MCF 10A (cell line): ENCODE measurements at regions not wholly inside any gene's neighbourhood (a gene's known extent, or its start where the extent isn't known, plus 50 kb on each side); places are given as distances from the start of the nearest gene placed in this dataset.
"Not testable (repeated sequence)": the region's sequence is repeated elsewhere in the genome, so short reads cannot be mapped to it uniquely, and the experiment has no call there.

Experiments
- BruUV-seq: library from RNA; stranded (reverse); fragments of 400-500 nt; replicated peaks from 2 replicates; lab custom pipeline; 2021; lab: Mats Ljungman, UMichigan
- CTCF ChIA-PET: fragments of 300-600 bp; sonication (Branson Sonifier 250); formaldehyde crosslinking; extraction: SDS; loops from one replicate; lab custom pipeline; 2021; ENCODE audit warnings: antibody characterized with exemption, inconsistent platforms; lab: Yijun Ruan, JAX
- POLR2A ChIA-PET: fragments of 300-600, 350-650 bp; sonication (Branson Sonifier 250); formaldehyde crosslinking; extraction: SDS; loops from one replicate; lab custom pipeline; 2020; ENCODE audit warnings: antibody characterized with exemption, inconsistent platforms; lab: Yijun Ruan, JAX
- DNase-seq: peaks from one replicate; pipeline ENCODE4 v3.0.0-alpha.2; 2018; ENCODE audit not compliant: unreplicated experiment
- H3K27ac Mint-ChIP-seq: one replicate; pipeline ENCODE4 v1.8.0; 2022; ENCODE audit warnings: mild to moderate bottlenecking, low read depth, mixed read lengths; ENCODE audit not compliant: unreplicated experiment
- H3K27me3 Mint-ChIP-seq: one replicate; pipeline ENCODE4 v1.8.0; 2022; ENCODE audit warnings: mixed read lengths; ENCODE audit not compliant: insufficient read depth, unreplicated experiment
- H3K36me3 Mint-ChIP-seq: one replicate; pipeline ENCODE4 v1.8.0; 2022; ENCODE audit warnings: mild to moderate bottlenecking, moderate library complexity, mixed read lengths; ENCODE audit not compliant: insufficient read depth, unreplicated experiment
- H3K4me1 Mint-ChIP-seq: one replicate; pipeline ENCODE4 v1.8.0; 2022; ENCODE audit warnings: mixed read lengths; ENCODE audit not compliant: insufficient read depth, unreplicated experiment
- H3K4me3 Mint-ChIP-seq: one replicate; pipeline ENCODE4 v1.8.0; 2022; ENCODE audit warnings: mild to moderate bottlenecking, moderate library complexity, mixed read lengths; ENCODE audit not compliant: unreplicated experiment
- H3K9me3 Mint-ChIP-seq: one replicate; pipeline ENCODE4 v1.8.0; 2022; ENCODE audit warnings: mixed read lengths; ENCODE audit not compliant: unreplicated experiment
- CTCF ChIP-seq: fragments of 200-600 bp; IDR thresholded peaks from one replicate; pipeline ENCODE4 v1.8.0; 2022; ENCODE audit warnings: antibody characterized with exemption, mild to moderate bottlenecking; ENCODE audit not compliant: unreplicated experiment
- intact Hi-C: fragments of 100-400 bp; cut with micrococcal nuclease; formaldehyde crosslinking; loops from 2 replicates; pipeline ENCODE4 v1.14.1; 2022

- DNase-seq, H3K27ac Mint-ChIP-seq, H3K9me3 Mint-ChIP-seq, H3K4me3 Mint-ChIP-seq, H3K4me1 Mint-ChIP-seq, BruUV-seq, H3K27me3 Mint-ChIP-seq, H3K36me3 Mint-ChIP-seq, intact Hi-C loops: not testable (repeated sequence)
- ChIA-PET POLR2A (interaction anchor here (0.9 kb wide), 1 partner anchor 15 kb away, joined by 4 read pairs; no protein-coding TSS in a partner anchor), CTCF (interaction anchor here (1.0 kb wide), 1 partner anchor 122 kb away, joined by 3 read pairs; no protein-coding TSS in a partner anchor)
These were observed 51.3 kb downstream of the NACA2 start for GRCh38 chr17:61539728-61540127.

- TF ChIP-seq CTCF, result no peak
- H3K4me3 Mint-ChIP-seq, result no peak overlapping the region
- POLR2A ChIA-PET, result interaction anchor here (1.2 kb wide), 1 partner anchor 9 kb away, joined by 3 read pairs; no protein-coding TSS in a partner anchor
- H3K27me3 Mint-ChIP-seq, result no peaks in the 10 kb centered on the region
- H3K36me3 Mint-ChIP-seq, result peaks cover 7% of the 10 kb centered on the region
- CTCF ChIA-PET, result interaction anchor here (0.6 to 0.8 kb wide), 5 partner anchors 9 to 655 kb away, joined by 3 to 6 read pairs (median 3); no protein-coding TSS in a partner anchor
- peaks cover 6% of the 10 kb centered on the region for H3K9me3 Mint-ChIP-seq
- BruUV-seq, result no TSS peak
- DNase-seq, result no peak
- H3K27ac Mint-ChIP-seq, result no peak overlapping the region
- intact Hi-C loops, result no loop called here
- H3K4me1 Mint-ChIP-seq, result no peaks in the 10 kb centered on the region
These were observed 52.5 kb downstream of the NACA2 start for GRCh38 chr17:61538480-61538879.

- BruUV-seq, result no TSS peak
- TF ChIP-seq CTCF, result no peak
- Mint-ChIP-seq H3K27ac (no peak overlapping the region), H3K27me3 (no peaks in the 10 kb centered on the region), H3K9me3 (peaks cover 6% of the 10 kb centered on the region), H3K4me3 (no peak overlapping the region), H3K36me3 (no peaks in the 10 kb centered on the region), H3K4me1 (no peaks in the 10 kb centered on the region)
- intact Hi-C loops, result no loop called here
- CTCF ChIA-PET, result no interaction called here
- POLR2A ChIA-PET, result no interaction called here
- no peak for DNase-seq
These were observed 53.7 kb downstream of the NACA2 start for GRCh38 chr17:61537264-61537771.

GRCh38 chr17:61536422-61536955 lies 54.5 kb downstream of the NACA2 start:
- CTCF ChIA-PET, result interaction anchor here (0.6 kb wide), 1 partner anchor 138 kb away, joined by 5 read pairs; no protein-coding TSS in a partner anchor
- POLR2A ChIA-PET, result interaction anchor here (0.5 kb wide), 1 partner anchor 545 kb away, joined by 3 read pairs; no protein-coding TSS in a partner anchor
- Mint-ChIP-seq H3K4me3 (no peak overlapping the region), H3K27ac (no peak overlapping the region), H3K36me3 (no peaks in the 10 kb centered on the region), H3K27me3 (no peaks in the 10 kb centered on the region), H3K9me3 (peaks cover 4% of the 10 kb centered on the region), H3K4me1 (no peaks in the 10 kb centered on the region)
- BruUV-seq, result no TSS peak
- intact Hi-C loops, result no loop called here
- DNase-seq, result no peak
- no peak for TF ChIP-seq CTCF
